ENCODE measurements at regions not wholly inside any gene's neighbourhood (a gene's known extent, or its start where the extent isn't known, plus 50 kb on each side); places are given as distances from the start of the nearest gene placed in this dataset.

DNA sequence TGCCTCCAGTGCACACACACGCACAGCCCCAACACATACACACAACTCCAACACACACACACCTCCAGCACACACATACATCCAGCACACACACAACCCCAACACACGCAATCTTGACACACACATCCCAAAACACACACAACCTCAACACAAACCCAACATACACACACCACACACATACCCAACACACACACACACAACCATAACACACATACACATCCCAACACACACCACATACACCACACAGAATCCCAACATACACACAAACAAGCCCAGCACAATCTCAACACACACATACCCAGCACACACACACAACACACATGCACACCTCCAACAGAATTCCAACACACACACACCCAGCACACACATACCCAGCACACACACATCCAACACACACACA lies 301.1 kb downstream of the ABCC12 start:
- TF ChIP-seq, protein P1, sequence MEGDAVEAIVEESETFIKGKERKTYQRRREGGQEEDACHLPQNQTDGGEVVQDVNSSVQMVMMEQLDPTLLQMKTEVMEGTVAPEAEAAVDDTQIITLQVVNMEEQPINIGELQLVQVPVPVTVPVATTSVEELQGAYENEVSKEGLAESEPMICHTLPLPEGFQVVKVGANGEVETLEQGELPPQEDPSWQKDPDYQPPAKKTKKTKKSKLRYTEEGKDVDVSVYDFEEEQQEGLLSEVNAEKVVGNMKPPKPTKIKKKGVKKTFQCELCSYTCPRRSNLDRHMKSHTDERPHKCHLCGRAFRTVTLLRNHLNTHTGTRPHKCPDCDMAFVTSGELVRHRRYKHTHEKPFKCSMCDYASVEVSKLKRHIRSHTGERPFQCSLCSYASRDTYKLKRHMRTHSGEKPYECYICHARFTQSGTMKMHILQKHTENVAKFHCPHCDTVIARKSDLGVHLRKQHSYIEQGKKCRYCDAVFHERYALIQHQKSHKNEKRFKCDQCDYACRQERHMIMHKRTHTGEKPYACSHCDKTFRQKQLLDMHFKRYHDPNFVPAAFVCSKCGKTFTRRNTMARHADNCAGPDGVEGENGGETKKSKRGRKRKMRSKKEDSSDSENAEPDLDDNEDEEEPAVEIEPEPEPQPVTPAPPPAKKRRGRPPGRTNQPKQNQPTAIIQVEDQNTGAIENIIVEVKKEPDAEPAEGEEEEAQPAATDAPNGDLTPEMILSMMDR (conservative IDR thresholded peaks at IDR 0.05 in 1 of 2, IDR thresholded peaks at IDR 0.05 in 1 of 2; ENCODE audit: extremely low read depth in 1 of 2, insufficient read depth in 1 of 2, low read depth in 1 of 2, low read length in 2 of 2), result no peak
- no peak for TF ChIP-seq EZH2 (IDR thresholded peaks at IDR 0.05; ENCODE audit: borderline replicate concordance, low read length)

Measured in mammary epithelial cell (primary cell).